RPMI8226 (cell line): ENCODE measurements at regions not wholly inside any gene's neighbourhood (a gene's known extent, or its start where the extent isn't known, plus 50 kb on each side); places are given as distances from the start of the nearest gene placed in this dataset.
"Not testable (repeated sequence)": the region's sequence is repeated elsewhere in the genome, so short reads cannot be mapped to it uniquely, and the experiment has no call there.

Experiments used
- DNase-seq: peaks from one replicate; pipeline ENCODE4 v3.0.0-alpha.2; 2015

- no peak for DNase-seq
These were observed 111.6 kb upstream of the FGGY start for GRCh38 chr1:59185163-59185860.

GRCh38 chr1:59186656-59187055, 110.2 kb upstream of the FGGY start:
- no peak for DNase-seq

GRCh38 chr1:59188413-59189213, 108.3 kb upstream of the FGGY start:
- no peak for DNase-seq

GRCh38 chr1:59193443-59194093, 103.3 kb upstream of the FGGY start:
- no peak for DNase-seq

- DNase-seq, result no peak
These were observed 102.3 kb upstream of the FGGY start for GRCh38 chr1:59194621-59195020.

GRCh38 chr1:59195151-59195550, 101.7 kb upstream of the FGGY start:
- DNase-seq, result no peak

GRCh38 chr1:59198564-59198963, 98.3 kb upstream of the FGGY start:
- no peak for DNase-seq

GRCh38 chr1:59199147-59199546, 97.7 kb upstream of the FGGY start:
- DNase-seq, result no peak

- no peak for DNase-seq
These were observed 97.0 kb upstream of the FGGY start for GRCh38 chr1:59199719-59200376.

GRCh38 chr1:59201341-59201740, 95.6 kb upstream of the FGGY start:
- no peak for DNase-seq

GRCh38 chr1:59202455-59202854, 94.4 kb upstream of the FGGY start:
- no peak for DNase-seq

- DNase-seq, result no peak
These were observed 92.9 kb upstream of the FGGY start for GRCh38 chr1:59204001-59204400.

GRCh38 chr1:59206616-59207015, 90.3 kb upstream of the FGGY start:
- not testable (repeated sequence) for DNase-seq

GRCh38 chr1:59210430-59210829, 86.5 kb upstream of the FGGY start:
- not testable (repeated sequence) for DNase-seq

GRCh38 chr1:59212706-59213105, 84.2 kb upstream of the FGGY start:
- DNase-seq, result no peak

GRCh38 chr1:59214248-59215208, 82.4 kb upstream of the FGGY start:
- no peak for DNase-seq

GRCh38 chr1:59215766-59216291, 81.1 kb upstream of the FGGY start:
- no peak for DNase-seq

GRCh38 chr1:59217439-59217838, 79.5 kb upstream of the FGGY start:
- DNase-seq, result not testable (repeated sequence)

GRCh38 chr1:59218521-59219236, 78.2 kb upstream of the FGGY start:
- no peak for DNase-seq

GRCh38 chr1:59219916-59220315, 77.0 kb upstream of the FGGY start:
- no peak for DNase-seq

GRCh38 chr1:59220356-59220755, 76.5 kb upstream of the FGGY start:
- DNase-seq, result no peak
